T-cell (primary cell): ENCODE measurements at regions not wholly inside any gene's neighbourhood (a gene's known extent, or its start where the extent isn't known, plus 50 kb on each side); places are given as distances from the start of the nearest gene placed in this dataset.

Source experiments
- ATAC-seq, 4 experiments: fragments of 200-7000 bp in 3 of 4; fragments of 150-1000 bp in 1 of 4; cut with Tn5 transposase; replicated peaks in 1 of 4; 1 replicate in 3 of 4; 2 replicates in 1 of 4; pipeline ENCODE4 v1.10.0; 2021; ENCODE audit warnings: moderate library complexity in 3 of 4, mild to moderate bottlenecking in 2 of 4, moderate number of reproducible peaks in 1 of 4
- CTCF ChIA-PET, 2 donors: fragments of 300-600 bp; sonication (Branson Sonifier 250); formaldehyde crosslinking; loops; one replicate each; lab custom pipeline; 2022; ENCODE audit warnings: antibody characterized with exemption in 2 of 2; lab: Charles Lee
- POLR2A ChIA-PET, 2 donors: fragments of 300-600 bp; sonication (Branson Sonifier 250); formaldehyde crosslinking; loops; one replicate each; lab custom pipeline; 2022; ENCODE audit warnings: antibody characterized with exemption in 2 of 2; lab: Charles Lee
- DNase-seq, 35 experiments: peaks; one replicate each; pipeline versions ENCODE4 v3.0.0 to v3.0.0-alpha.2; 2013 to 2023
- H3K27ac ChIP-seq: one replicate; pipeline ENCODE4 v1.5.1; 2013; ENCODE audit warnings: low read length
- H3K27me3 ChIP-seq, 2 experiments: replicated peaks in 1 of 2; 1 replicate in 1 of 2; 2 replicates in 1 of 2; pipeline versions ENCODE4 v1.6.1 to v1.7.0; 2013; ENCODE audit warnings: low read length in 1 of 2, mixed read lengths in 1 of 2; ENCODE audit not compliant: control insufficient read depth in 2 of 2, insufficient read depth in 2 of 2; ENCODE audit errors: extremely low read depth in 1 of 2
- H3K36me3 ChIP-seq, 2 donors: 1 replicate in 1 of 2; 2 replicates in 1 of 2; pipeline versions ENCODE4 v1.6.1 to v1.7.0; 2013; ENCODE audit warnings: low read length in 1 of 2; ENCODE audit not compliant: control insufficient read depth in 2 of 2, insufficient read depth in 1 of 2; ENCODE audit errors: extremely low read depth in 1 of 2
- H3K4me1 ChIP-seq, 2 experiments: 1 replicate in 1 of 2; 2 replicates in 1 of 2; pipeline versions ENCODE4 v1.6.1 to v1.7.0; 2013; ENCODE audit warnings: low read length in 2 of 2, mixed read lengths in 1 of 2; ENCODE audit not compliant: insufficient read depth in 2 of 2, control insufficient read depth in 1 of 2; ENCODE audit errors: extremely low read depth in 1 of 2
- H3K4me3 ChIP-seq, 2 donors: 1 replicate in 1 of 2; 2 replicates in 1 of 2; pipeline versions ENCODE4 v1.5.1 to v1.7.0; 2013; ENCODE audit warnings: mild to moderate bottlenecking in 2 of 2, low read length in 1 of 2, moderate library complexity in 1 of 2; ENCODE audit not compliant: control insufficient read depth in 1 of 2; ENCODE audit errors: extremely low read depth in 1 of 2
- H3K9me3 ChIP-seq: 2 replicates; pipeline ENCODE4 v1.7.0; 2013
- H3K27ac Mint-ChIP-seq, 2 donors: one replicate each; pipeline ENCODE4 v1.8.0; 2020 to 2021; ENCODE audit warnings: mild to moderate bottlenecking in 2 of 2, mixed read lengths in 2 of 2
- H3K27me3 Mint-ChIP-seq, 2 donors: one replicate each; pipeline ENCODE4 v1.8.0; 2021 to 2022; ENCODE audit warnings: mixed read lengths in 2 of 2
- H3K36me3 Mint-ChIP-seq: one replicate; pipeline ENCODE4 v1.8.0; 2021; ENCODE audit warnings: mixed read lengths
- H3K4me1 Mint-ChIP-seq, 3 donors: one replicate each; pipeline ENCODE4 v1.8.0; 2020 to 2022; ENCODE audit warnings: mixed read lengths in 3 of 3, mild to moderate bottlenecking in 1 of 3
- H3K4me3 Mint-ChIP-seq, 3 donors: one replicate each; pipeline ENCODE4 v1.8.0; 2020 to 2022; ENCODE audit warnings: mild to moderate bottlenecking in 3 of 3, mixed read lengths in 3 of 3, moderate library complexity in 3 of 3
- H3K9me3 Mint-ChIP-seq, 3 donors: one replicate each; pipeline ENCODE4 v1.8.0; 2020 to 2022; ENCODE audit warnings: mixed read lengths in 3 of 3
- WGBS: methylation state at CpG from one replicate; pipeline ENCODE4 v1.1.5; 2013; ENCODE audit warnings: missing lambda C conversion rate; ENCODE audit not compliant: insufficient coverage; 5-methylcytosine and 5-hydroxymethylcytosine counted together

GRCh38 chr12:84791444-84791843, 121.2 kb downstream of the SLC6A15 start:
- Histone ChIP-seq H3K27me3 (no peaks in the 10 kb centered on the region), H3K4me3 (no peak overlapping the region), H3K4me1 (no peaks in the 10 kb centered on the region), H3K9me3 (no peaks in the 10 kb centered on the region), H3K36me3 (no peaks in the 10 kb centered on the region), H3K27ac (no peak overlapping the region)
- Mint-ChIP-seq H3K9me3 (peaks cover 0 to 4% (median 0%) of the 10 kb centered on the region in 3 donors), H3K36me3 (no peaks in the 10 kb centered on the region), H3K27ac (no peak overlapping the region), H3K4me3 (no peak overlapping the region), H3K27me3 (no peaks in the 10 kb centered on the region), H3K4me1 (no peaks in the 10 kb centered on the region)
- ATAC-seq = no peak
- POLR2A ChIA-PET = no interaction called here
- CTCF ChIA-PET = no interaction called here
- no peak for DNase-seq

DNA sequence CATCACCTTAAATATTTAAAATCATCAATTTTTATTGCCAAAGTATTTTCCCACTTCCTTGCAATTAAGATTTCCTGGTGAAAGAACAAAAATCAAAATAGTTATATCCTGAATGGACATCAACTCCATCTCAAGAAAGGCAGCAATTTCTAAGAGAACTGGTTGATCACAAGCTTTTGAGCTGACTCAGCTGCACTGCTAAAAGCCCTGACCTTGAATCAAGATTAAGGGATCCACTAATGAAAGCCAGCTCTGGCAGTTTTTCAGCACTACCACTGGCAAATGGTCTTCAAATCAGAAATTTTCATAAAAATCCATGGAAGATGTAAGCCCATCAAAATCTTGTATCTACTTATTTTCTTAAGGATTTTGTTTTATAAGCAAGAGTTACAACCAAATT, 123.4 kb downstream of the SLC6A15 start:
- no peaks in the 10 kb centered on the region for H3K9me3 ChIP-seq
- Mint-ChIP-seq H3K36me3 (no peaks in the 10 kb centered on the region), H3K27me3 (no peaks in the 10 kb centered on the region), H3K4me1 (no peaks in the 10 kb centered on the region), H3K9me3 (no peaks in the 10 kb centered on the region), H3K27ac (no peak overlapping the region), H3K4me3 (no peak overlapping the region)
- POLR2A ChIA-PET = no interaction called here
- no peaks in the 10 kb centered on the region for H3K4me1 ChIP-seq
- H3K36me3 ChIP-seq = no peaks in the 10 kb centered on the region
- no peak overlapping the region for H3K27ac ChIP-seq
- no peaks in the 10 kb centered on the region for H3K27me3 ChIP-seq
- DNase-seq = no peak
- ATAC-seq = no peak
- H3K4me3 ChIP-seq = no peak overlapping the region
- CTCF ChIA-PET = no interaction called here

DNA sequence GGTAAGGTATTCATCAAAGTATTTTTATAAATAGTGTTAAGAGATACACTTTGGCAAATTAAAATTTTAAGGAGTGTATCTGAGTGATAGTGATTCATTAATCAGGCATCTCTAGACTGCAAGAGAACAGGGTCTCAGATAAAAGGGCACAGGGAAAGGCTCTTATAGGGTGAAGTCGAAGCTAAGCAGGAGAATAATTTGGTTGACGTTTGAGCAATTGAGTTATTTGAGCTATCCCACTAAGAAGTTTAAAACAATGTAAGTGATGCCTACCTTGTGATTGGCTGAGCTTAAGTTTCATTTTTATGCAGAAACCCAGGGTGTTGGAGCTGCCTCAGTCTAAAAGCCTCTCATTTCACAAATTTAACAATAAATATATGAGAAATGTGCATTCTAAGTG, 125.3 kb downstream of the SLC6A15 start:
- DNase-seq = no peak
- ChIA-PET POLR2A (interaction anchor here in 1 of 2 donors (0.6 kb wide), 1 partner anchor 342 kb away, joined by 3 read pairs; no protein-coding TSS in a partner anchor), CTCF (no interaction called here)
- Mint-ChIP-seq H3K27me3 (no peaks in the 10 kb centered on the region), H3K36me3 (no peaks in the 10 kb centered on the region), H3K27ac (no peak overlapping the region), H3K4me3 (no peak overlapping the region), H3K4me1 (no peaks in the 10 kb centered on the region), H3K9me3 (no peaks in the 10 kb centered on the region)
- no peak overlapping the region for H3K4me3 ChIP-seq
- no peaks in the 10 kb centered on the region for H3K27me3 ChIP-seq
- no CpG with 5 or more reads among the region's 2 CpGs for WGBS
- no peak overlapping the region for H3K27ac ChIP-seq
- ATAC-seq = no peak
- H3K9me3 ChIP-seq = no peaks in the 10 kb centered on the region
- H3K36me3 ChIP-seq = no peaks in the 10 kb centered on the region
- no peaks in the 10 kb centered on the region for H3K4me1 ChIP-seq

- POLR2A ChIA-PET = no interaction called here
Observed at GRCh38 chr12:84786622-84787021, 126.0 kb downstream of the SLC6A15 start.

GRCh38 chr12:84785951-84786350, 126.6 kb downstream of the SLC6A15 start:
- no peaks in the 10 kb centered on the region for H3K4me1 Mint-ChIP-seq
- DNase-seq (no peak), ATAC-seq (no peak)
- H3K27ac ChIP-seq = no peak overlapping the region
- H3K27me3 ChIP-seq = no peaks in the 10 kb centered on the region
- H3K9me3 ChIP-seq = no peaks in the 10 kb centered on the region
- no peaks in the 10 kb centered on the region for H3K36me3 ChIP-seq
- no peaks in the 10 kb centered on the region for H3K9me3 Mint-ChIP-seq
- H3K4me3 Mint-ChIP-seq = no peak overlapping the region
- H3K27ac Mint-ChIP-seq = no peak overlapping the region
- ChIA-PET POLR2A (no interaction called here), CTCF (no interaction called here)
- no peaks in the 10 kb centered on the region for H3K27me3 Mint-ChIP-seq
- H3K36me3 Mint-ChIP-seq = no peaks in the 10 kb centered on the region
- no peak overlapping the region for H3K4me3 ChIP-seq
- H3K4me1 ChIP-seq = no peaks in the 10 kb centered on the region
- no CpG with 5 or more reads among the region's 1 CpG for WGBS

More at GRCh38 chr12:84786622-84787021, 126.0 kb downstream of the SLC6A15 start:
- H3K4me1 ChIP-seq = no peaks in the 10 kb centered on the region
- Mint-ChIP-seq H3K4me1 (no peaks in the 10 kb centered on the region), H3K4me3 (no peak overlapping the region), H3K27ac (no peak overlapping the region), H3K36me3 (no peaks in the 10 kb centered on the region), H3K9me3 (no peaks in the 10 kb centered on the region), H3K27me3 (no peaks in the 10 kb centered on the region)
- CTCF ChIA-PET = no interaction called here
- ATAC-seq = no peak
- H3K36me3 ChIP-seq = no peaks in the 10 kb centered on the region
- no peak for DNase-seq
- H3K27me3 ChIP-seq = no peaks in the 10 kb centered on the region
- H3K4me3 ChIP-seq = no peak overlapping the region
- no peak overlapping the region for H3K27ac ChIP-seq
- H3K9me3 ChIP-seq = no peaks in the 10 kb centered on the region

- no peaks in the 10 kb centered on the region for H3K36me3 ChIP-seq
- DNase-seq (no peak), ATAC-seq (no peak)
- no peaks in the 10 kb centered on the region for H3K9me3 ChIP-seq
- H3K4me1 ChIP-seq = no peaks in the 10 kb centered on the region
- no peak overlapping the region for H3K4me3 ChIP-seq
- Mint-ChIP-seq H3K4me3 (no peak overlapping the region), H3K27ac (no peak overlapping the region), H3K9me3 (no peaks in the 10 kb centered on the region), H3K4me1 (no peaks in the 10 kb centered on the region), H3K27me3 (no peaks in the 10 kb centered on the region), H3K36me3 (no peaks in the 10 kb centered on the region)
- ChIA-PET CTCF (no interaction called here), POLR2A (no interaction called here)
- 75% methylated on average over 1 of the region's 1 CpG for WGBS
- H3K27me3 ChIP-seq = no peaks in the 10 kb centered on the region
- H3K27ac ChIP-seq = no peak overlapping the region
Observed at GRCh38 chr12:84785281-84785680, 127.3 kb downstream of the SLC6A15 start.

DNA sequence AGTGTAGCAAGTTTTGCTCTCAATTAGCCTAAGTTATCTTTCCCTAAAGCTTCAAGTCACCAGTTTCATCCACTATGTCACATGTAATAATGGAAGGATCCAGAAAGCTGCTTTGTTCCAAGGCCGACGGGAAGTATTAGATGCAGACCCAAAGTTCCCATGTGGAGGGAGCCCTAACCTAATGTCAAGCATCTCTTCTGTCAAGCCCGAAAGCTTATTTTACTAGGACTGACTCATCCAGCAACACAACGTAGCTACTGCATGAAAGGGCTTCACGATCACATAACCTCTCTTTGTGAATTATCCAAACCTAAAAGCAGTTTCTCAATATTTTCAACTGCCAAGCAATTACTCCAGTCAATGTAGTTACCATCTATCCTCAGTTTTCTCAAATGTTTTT, 133.4 kb downstream of the SLC6A15 start:
- Histone ChIP-seq H3K27ac (no peak overlapping the region), H3K36me3 (no peaks in the 10 kb centered on the region), H3K4me3 (no peak overlapping the region), H3K9me3 (no peaks in the 10 kb centered on the region), H3K4me1 (no peaks in the 10 kb centered on the region), H3K27me3 (no peaks in the 10 kb centered on the region)
- POLR2A ChIA-PET = no interaction called here
- CTCF ChIA-PET = interaction anchor here in 1 of 2 donors (0.6 kb wide), 1 partner anchor 337 kb away, joined by 4 read pairs; no protein-coding TSS in a partner anchor
- DNase-seq = no peak
- Mint-ChIP-seq H3K27me3 (no peaks in the 10 kb centered on the region), H3K36me3 (no peaks in the 10 kb centered on the region), H3K4me3 (no peak overlapping the region), H3K9me3 (no peaks in the 10 kb centered on the region), H3K27ac (no peak overlapping the region), H3K4me1 (no peaks in the 10 kb centered on the region)
- no peak for ATAC-seq
- 74% methylated on average over 5 of the region's 5 CpGs for WGBS
